ENCODE measurements at regions not wholly inside any gene's neighbourhood (a gene's known extent, or its start where the extent isn't known, plus 50 kb on each side); places are given as distances from the start of the nearest gene placed in this dataset.

- TF ChIP-seq CTCF (IDR thresholded peaks at IDR 0.05; ENCODE audit: poor library complexity, severe bottlenecking) (no peak), TAF1 (IDR thresholded peaks at IDR 0.05; ENCODE audit: low read depth) (no peak), MXI1 (conservative IDR thresholded peaks at IDR 0.05; ENCODE audit: poor library complexity, severe bottlenecking) (no peak), EP300 (conservative IDR thresholded peaks at IDR 0.05; ENCODE audit: poor library complexity, severe bottlenecking) (no peak), POLR2AphosphoS5 (IDR thresholded peaks at IDR 0.05) (no peak), EZH2 (IDR thresholded peaks at IDR 0.05; ENCODE audit: borderline replicate concordance, insufficient read depth, low read length, poor library complexity, severe bottlenecking) (no peak), RAD21 (conservative IDR thresholded peaks at IDR 0.05) (no peak)
- TF ChIP-seq, protein P1, sequence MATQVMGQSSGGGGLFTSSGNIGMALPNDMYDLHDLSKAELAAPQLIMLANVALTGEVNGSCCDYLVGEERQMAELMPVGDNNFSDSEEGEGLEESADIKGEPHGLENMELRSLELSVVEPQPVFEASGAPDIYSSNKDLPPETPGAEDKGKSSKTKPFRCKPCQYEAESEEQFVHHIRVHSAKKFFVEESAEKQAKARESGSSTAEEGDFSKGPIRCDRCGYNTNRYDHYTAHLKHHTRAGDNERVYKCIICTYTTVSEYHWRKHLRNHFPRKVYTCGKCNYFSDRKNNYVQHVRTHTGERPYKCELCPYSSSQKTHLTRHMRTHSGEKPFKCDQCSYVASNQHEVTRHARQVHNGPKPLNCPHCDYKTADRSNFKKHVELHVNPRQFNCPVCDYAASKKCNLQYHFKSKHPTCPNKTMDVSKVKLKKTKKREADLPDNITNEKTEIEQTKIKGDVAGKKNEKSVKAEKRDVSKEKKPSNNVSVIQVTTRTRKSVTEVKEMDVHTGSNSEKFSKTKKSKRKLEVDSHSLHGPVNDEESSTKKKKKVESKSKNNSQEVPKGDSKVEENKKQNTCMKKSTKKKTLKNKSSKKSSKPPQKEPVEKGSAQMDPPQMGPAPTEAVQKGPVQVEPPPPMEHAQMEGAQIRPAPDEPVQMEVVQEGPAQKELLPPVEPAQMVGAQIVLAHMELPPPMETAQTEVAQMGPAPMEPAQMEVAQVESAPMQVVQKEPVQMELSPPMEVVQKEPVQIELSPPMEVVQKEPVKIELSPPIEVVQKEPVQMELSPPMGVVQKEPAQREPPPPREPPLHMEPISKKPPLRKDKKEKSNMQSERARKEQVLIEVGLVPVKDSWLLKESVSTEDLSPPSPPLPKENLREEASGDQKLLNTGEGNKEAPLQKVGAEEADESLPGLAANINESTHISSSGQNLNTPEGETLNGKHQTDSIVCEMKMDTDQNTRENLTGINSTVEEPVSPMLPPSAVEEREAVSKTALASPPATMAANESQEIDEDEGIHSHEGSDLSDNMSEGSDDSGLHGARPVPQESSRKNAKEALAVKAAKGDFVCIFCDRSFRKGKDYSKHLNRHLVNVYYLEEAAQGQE (IDR thresholded peaks at IDR 0.05; ENCODE audit: borderline replicate concordance) = no peak
Observed at GRCh38 chrY:12593532-12594216, 107.4 kb upstream of the USP9Y start.
